ENCODE measurements at regions not wholly inside any gene's neighbourhood (a gene's known extent, or its start where the extent isn't known, plus 50 kb on each side); places are given as distances from the start of the nearest gene placed in this dataset.

DNA sequence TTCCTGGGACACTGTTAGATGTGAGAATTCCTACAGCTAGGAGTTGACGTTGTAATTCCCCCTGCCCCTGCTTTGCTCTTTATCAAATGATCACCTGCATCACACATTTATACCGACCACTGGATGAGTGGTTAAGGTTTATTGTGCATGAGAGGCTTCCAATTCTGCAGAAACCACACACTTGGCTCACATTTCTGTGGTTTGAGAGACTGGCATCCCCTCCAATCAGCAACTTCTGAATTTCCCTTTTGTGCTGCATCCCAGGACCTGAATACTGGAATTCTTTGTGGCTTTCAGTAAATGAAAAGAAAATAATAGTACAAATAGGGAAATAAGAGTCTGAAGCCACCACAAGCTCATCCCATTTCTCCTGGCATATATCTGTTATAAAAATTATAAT is 628.7 kb upstream of the PIK3C3 start:
- no peak for DNase-seq

DNA sequence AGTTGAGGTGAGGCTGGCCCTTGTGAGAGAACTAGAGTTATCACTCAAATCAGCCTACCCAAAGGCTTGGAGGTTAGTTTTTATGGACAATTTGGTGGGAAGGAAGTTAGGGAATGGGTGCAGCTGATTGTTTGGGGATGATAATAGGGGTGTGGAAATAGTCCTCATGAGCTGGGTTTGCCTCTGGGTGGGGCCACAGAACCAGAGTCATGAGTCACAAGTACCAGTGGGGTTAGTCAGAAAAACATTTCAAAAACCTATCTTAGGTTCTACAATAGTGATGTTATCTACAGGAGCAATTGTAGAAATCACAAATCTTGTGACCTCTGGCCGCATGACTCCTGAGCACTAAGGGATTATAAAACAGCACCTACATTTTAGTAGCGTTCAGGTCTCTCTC is 630.1 kb upstream of the PIK3C3 start:
- no peak for DNase-seq

DNA sequence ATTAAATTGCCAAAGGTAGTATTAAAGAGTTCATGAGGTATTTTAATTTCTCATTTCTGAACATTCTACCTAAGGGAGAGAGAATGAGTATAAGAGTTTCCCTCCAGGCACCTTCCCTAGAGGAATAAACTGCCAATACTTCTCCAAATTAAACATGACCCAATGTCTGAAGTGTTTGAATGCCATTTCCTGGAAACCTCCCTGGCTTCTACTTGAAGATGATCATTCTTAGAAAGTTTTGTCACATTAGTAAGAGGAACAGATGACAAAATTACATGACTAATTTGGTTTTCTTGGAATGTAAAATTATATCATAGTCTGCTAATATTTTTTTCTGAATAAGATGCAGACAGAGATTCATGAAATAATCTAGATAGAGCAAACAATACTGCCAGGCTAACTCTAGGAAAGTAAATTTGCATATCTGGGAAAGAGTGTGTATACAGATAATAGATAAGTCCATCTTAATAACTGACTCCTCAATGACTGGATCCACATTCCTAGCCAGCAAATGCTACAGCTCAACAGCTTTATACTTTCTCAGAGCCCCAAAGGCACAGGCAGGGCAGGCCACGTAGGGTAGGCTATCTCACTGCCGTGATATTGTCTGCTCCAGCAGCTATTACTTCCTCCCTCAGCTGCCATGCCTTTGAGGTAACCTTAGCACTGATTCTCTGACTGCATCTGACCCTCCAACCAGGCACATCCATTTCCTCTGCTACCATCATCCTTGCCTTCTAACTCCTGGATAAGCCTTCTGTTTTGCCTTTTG is 630.8 kb upstream of the PIK3C3 start:
- DNase-seq = no peak

DNA sequence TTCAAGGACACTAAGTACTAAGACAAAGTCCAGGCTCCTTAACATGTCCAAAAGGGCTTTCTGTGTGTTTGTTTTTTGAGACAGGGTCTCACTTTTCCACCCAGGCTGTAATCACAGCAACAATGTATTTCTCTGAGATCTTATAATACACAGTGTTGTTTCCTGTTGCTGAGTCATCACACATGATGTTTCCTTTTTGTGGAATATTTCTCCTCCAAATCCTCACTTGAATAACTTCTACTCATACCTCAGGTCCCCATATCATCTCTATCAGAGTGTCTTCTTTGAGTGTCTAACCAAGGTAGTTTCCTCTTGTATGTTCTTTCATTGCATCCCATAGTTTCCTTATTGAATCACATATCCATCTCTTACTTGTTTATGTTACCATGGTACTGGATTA is 632.0 kb upstream of the PIK3C3 start:
- DNase-seq = no peak

DNA sequence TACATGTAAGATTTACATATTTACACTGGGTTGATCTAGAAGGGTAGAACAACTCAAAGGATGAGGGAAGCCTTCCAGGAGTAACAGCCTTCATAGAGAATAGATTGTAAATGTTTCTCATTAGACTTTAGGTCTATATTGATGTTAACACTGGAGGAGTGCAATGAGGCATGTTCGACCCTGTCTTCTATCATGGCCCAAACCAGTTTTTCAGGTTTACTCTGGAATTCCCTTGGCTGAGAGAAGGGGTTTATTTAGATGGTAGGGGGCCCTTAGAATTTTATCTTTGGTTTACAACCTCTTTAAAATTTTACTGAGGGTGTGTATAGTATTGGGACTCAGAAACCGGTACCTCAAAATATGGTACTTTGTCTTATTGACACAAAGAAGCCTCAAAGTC is 634.9 kb upstream of the PIK3C3 start:
- no peak for DNase-seq

DNA sequence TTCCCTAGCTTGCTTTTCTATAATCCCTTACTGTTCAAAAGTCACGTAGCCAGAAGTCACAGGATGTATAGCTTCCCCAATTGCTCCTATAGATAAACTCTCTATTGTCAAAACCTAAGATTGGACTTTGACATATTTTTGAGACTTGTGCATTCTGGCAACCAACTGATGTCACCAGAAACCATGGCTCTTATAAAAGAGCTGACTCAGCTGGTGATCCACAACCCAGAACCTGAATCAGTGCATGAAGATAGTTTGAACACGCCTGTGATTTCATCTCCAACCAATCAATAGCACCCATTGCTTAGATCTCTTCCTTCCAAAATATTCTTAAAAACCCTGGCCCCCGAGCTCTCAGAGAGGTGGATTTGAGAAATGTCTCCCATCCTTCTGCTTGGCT is 639.9 kb upstream of the PIK3C3 start:
- no peak for DNase-seq

DNA sequence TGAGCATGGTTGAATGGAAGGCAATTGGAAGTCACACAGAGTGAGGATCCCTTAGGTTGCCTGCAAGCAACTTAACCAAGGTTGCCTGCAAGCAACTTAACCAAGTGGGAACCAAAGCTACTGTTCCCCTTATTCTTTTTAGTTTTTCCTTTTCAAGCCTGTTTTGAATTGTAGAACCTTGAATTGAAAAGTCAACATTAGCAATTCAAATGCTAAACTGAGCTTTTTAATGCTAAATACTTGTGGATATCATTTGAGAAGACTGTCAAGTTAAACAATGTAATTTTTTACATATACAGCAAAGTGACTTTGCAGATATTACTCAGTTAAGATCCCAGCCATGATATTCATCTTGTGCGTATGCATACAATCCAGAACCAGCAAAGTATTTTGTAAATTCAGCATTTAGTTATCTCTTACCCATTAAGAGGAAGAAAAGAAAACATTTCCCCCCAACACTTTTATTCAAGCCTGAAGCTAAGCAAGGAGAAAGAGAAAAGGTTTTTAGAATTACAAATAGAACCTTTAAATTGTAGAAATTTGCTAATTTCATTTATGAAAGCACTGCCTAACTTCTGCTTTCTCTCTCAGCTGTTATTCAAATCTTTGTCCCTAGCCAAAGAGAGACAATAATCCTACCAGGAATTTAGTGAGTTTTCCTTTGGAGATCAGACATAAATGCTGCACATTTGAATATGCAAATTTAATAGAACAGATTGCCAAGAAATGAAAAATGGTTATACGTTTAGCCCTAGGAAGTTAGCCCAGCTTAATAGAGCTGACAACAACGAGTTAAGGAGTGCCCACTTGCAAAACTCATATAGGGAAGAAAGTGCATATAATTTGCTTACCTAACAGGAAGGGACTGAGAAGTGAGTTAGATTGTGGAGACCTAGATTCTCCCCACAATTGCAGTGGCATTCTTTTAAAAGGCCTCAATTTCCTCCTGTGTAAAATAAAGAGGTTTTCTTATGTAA is 643.2 kb upstream of the PIK3C3 start:
- no peak for DNase-seq

DNA sequence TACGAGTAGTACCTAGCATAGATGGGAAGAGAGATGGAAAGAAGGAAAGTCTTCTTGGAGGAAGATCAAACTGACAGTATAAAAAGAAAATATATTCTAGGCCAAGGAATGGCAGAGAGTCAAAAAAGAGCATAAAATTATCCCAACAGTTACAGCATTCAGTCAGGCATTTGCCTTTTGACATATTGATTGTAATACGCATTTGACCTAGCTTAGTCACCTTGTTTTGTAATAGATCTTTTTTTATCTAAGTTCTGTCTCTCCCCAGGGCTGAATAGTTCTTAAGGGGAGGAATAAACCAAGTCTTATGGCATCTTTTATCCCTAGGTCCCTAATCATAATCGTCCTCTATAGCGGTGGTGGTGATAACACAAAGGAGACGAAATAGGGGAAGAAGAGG is 657.3 kb upstream of the PIK3C3 start:
- DNase-seq = no peak

DNA sequence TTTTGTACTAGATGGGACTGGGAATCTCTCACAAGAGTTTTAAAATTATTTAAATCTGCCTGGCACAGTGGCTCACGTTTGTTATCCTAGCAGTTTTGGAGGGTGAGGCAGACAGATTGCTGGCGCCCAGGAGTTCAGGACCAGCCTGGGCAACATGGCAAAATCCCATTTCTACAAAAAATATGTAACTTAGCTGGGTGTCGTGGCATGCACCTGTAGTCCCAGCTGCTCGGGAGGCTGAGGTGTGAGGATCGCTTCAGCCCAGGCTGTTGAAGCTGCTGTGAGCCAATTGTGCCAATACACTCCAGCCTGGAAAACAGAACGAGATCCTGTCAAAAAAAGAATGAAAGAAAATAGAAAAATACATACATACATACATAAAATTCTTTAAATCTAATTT is 685.7 kb upstream of the PIK3C3 start:
- no peak for DNase-seq

DNA sequence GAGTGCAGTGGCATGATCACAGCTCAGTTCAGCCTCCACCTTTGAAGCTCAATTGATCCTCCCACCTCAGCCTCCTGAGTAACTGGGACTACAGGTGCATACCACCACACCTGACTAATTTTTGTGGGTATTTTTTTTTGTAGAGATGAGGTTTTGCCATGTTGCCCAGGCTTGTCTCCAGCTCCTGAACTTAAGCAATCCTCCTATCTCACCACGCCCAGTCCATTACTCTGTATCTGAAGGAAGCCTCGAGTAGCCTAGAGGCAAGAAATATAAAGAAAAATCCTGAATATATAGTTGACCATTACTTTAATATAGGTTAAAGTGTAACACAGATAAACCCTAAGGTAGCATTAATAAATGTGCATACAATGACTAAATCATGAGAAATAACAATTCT is 686.8 kb upstream of the PIK3C3 start:
- DNase-seq = no peak

DNA sequence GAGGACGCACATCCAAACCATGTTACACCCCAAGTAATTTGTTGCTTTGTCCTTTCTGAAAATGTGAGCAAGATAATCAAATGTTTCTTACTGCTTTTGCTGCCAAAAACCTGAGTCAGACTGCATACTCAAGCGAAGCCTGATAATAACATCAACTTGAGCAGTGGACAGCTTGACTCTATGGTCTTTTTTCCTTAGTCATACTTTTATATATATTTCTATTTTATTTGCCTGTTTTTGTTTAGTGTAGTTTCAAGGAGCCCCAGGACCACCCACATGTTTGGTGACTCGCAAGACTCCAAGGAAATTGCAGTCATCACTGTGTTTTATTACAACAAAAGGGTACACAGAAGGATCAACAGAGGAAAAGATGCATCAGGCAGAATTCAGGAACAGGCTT is 688.4 kb upstream of the PIK3C3 start:
- no peak for DNase-seq

DNA sequence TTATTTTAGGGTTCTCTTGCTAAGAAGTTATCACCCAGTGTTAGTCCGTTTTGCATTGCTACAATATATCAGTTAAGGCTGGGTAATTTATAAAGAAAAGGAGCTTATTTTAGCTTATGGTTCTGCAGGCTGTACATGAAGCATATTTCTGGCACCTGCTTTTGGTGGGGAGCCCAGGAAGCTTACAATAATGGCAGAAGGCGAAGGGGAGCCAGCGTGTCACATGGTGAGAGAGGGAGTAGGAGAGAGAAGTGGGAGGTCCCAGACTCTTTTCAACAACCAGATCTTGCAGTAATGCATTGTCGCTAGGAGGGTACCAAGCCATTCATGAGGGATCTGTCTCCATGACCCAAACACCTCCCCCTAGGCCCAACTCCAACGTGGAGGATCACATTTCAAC is 688.8 kb upstream of the PIK3C3 start:
- no peak for DNase-seq

DNA sequence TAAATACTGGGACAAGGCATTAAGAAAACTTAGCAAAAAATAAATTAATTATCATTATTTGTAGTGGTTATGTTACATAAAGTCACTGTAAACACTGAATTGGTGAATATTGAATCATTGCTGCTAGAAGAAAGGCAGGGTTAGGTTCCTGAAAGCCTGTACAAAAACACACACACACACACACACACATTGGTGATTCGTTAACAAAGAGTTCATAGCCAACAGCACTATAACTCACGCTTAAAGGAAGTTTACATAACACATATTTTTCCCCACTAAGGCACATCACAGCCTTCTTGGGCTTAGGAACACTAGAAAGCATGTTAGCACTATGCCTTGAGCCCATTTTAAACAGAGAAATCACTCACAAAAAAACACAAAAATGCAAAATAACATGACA is 690.0 kb upstream of the PIK3C3 start:
- no peak for DNase-seq

DNA sequence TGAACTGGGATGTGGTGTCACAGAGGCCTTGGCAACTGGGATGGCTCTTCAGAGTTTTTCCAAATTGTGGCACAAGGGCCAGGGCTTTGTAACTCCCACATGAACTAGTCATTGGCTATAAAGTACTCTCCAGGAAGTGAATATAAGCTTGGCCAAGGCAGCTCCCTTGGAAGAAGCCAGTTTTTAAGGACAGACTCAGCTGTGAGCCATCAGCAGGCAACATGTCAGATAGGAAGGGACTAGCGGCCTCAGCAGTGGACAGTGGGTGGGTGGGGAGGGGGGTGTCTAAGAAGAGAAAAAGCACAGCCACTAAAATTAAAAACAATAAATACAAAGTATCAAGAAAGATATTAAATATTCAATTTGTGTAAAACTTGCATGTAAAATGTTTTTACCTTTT is 691.1 kb upstream of the PIK3C3 start:
- no peak for DNase-seq

DNA sequence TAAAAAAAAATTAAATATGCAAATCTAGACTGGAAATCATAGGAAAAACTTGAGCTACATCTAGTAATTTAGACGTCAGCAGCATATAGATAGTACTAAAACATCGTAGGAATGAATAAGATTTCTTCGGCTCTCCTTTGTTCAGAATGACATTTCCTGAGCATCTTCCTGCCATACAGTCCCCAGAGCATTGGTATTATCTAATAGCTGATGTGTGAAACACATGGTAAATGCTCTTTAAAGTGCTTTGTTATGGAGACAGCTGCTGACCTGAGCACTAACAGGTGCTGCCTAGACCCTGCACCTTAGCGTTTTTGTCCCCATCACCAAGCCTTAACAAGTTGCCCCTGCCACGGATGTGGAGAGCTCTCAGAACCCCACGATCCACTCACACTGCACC is 692.3 kb upstream of the PIK3C3 start:
- DNase-seq = no peak

DNA sequence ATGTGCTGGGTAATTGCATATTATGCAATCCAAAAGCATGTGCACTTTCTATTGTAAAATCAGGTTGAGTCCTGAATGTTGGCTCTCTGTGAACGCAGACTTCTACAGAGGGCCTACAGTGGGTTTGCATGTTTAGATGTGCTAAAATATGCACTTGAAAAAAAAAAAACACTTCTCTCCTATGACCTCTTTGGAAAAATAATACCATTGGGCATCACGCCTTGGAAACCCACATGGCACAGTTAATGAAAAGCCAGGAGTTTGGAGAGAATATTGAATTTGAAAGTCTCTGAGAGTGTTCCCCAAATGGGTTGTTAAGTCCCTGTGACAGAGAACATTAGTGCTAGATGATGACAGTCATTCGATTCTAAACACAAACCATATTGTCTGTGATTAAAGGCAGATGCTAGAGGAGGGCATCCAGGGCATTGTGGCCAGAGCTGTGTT is 710.4 kb upstream of the PIK3C3 start:
- no peak for DNase-seq

DNA sequence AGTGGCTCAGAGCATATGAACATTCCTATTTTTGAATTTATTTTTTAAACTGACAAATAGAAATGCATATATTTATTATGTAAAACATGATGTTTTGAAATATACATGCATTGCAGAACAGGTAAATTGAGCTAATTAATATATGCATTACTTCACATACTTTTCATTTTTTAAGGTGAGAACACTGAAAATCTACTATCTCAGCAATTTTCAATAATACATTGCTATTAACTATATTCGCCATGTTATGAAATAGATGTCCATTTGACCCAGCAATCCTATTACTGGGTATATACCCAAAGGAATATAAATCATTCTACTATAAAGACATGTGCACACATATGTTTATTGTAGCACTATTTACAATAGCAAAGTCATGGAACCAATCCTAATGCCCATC is 717.7 kb upstream of the PIK3C3 start:
- no peak for DNase-seq

DNA sequence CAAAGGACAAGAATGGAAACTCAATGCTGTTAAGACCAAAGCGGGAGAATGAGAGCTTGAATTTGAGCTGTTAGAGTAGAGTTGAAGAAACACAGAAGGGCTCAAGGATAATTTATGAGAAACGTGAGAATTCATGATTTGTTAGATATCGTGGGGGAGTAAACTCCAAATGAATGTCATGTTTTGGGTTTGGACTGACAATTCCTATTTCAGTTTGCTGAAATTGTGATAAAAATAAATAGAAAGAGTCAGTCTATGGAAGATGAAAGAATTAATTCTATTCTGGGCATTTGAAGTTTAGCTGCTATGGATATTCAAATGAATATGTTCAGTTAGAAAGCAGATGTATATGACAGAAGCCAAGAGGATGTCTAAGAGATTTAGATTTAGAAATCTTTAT is 723.4 kb upstream of the PIK3C3 start:
- DNase-seq = no peak

DNA sequence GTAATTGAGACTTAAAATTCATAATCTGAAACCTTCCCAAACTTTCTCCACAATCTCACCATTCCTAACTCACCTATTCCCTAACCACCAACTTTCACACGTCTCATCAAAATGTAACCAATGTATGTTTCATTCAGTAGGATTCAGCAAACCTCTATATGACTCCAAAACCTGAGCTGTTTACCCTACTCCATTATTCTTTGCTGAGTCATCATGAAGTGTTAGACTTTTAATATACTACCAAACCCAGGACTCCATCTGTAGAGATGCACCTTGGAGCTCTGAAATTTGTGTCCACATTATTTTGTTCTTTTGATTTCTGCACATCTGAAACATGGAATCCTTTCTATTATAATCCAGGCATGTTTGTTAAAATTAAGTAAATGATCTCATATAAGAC is 727.0 kb upstream of the PIK3C3 start:
- no peak for DNase-seq

DNA sequence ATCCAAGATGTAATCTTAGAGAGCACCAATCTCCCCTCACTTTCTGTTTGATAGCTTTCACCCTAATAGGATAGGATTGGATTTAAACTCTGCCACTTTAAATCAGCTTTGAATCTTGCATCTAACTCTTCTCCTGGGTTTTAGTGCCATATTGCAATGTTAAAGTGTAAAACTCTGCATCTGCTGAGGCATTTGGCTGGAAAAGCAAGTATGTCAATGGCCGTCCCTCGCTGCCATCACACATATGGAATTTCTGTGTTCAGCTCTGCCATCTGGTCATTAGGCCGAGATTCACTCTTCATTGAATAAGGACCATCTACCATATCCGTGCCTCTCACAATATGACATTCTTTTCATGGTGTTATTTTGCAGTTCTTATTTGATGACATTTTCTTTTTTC is 728.1 kb upstream of the PIK3C3 start:
- DNase-seq = no peak

DNA sequence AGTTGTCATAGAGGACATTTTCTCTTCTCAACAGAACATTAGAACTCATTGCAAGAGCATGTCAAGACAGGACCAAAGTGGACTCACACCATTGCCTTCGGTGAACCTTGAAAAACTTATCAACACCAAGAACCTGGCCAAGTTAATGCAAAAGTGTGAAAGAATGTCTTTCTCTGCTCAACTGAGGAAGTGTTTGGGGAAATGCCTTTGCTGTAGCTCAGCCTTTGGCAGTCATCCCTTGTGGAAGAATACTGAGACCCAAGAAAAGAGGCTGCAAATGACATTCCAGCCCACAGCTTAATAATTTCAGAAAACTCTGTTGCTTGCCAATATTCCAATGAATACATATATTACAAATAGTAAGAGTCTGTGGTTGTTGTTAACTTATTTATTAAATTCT is 728.8 kb upstream of the PIK3C3 start:
- DNase-seq = no peak

DNA sequence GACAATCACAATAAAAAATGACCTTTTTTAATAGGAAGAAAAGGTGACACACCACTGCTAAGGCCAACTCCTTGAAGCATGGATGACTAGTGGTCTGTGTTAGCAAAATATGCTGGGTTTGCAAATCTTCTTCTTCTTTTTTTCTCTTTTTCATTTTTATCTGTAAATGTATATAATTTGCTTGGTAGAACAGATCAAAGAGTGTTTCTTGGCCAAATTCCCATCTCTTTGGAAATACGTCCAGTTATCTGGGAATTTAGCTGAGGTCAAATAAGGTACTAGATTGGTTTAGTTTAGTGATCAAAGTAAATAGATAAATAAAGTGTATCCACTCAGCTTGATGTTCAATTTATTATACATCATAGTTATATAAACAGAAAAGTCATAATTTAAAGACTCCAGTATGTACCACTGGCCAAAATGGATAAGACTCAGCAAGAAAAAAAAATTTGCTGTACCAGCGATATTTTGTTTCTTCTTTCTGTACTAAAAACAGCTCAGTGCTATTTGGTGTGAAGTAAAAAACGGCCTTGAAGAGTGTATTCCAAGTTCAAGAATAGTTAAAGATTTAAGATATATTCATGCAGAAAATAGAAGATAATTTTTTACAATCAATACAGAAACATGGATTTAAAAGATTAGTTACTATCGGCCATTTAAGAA is 738.6 kb upstream of the PIK3C3 start:
- DNase-seq = no peak

DNA sequence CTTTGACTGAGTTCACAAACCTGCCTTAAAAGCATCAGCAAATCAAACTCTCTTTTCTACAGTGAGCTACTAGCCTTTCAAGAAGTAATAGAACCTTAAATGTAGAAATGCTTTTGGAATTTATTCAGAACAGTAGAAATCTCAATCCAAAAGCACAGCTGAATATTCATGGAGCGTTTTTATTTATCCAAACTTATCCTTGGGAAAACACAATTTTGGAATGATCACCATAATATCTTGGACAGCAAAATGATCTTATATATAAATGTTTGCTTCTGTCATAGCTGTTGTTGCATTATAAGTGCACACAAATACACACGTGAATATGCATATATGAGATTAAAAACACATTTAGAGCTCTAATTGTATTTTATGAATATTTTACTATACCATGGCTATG is 747.3 kb upstream of the PIK3C3 start:
- DNase-seq = no peak

All from T-helper 9 cell (primary cell).